ENCODE measurements at regions not wholly inside any gene's neighbourhood (a gene's known extent, or its start where the extent isn't known, plus 50 kb on each side); places are given as distances from the start of the nearest gene placed in this dataset.
"Not testable (repeated sequence)": the region's sequence is repeated elsewhere in the genome, so short reads cannot be mapped to it uniquely, and the experiment has no call there.

- peak; percentile 18 to 28 for DNase-seq (ENCODE audit: low read depth in 2 of 2)
Observed at GRCh38 chr12:62166525-62166924, 93.7 kb upstream of the USP15 start.

GRCh38 chr12:62168411-62168810 lies 91.8 kb upstream of the USP15 start:
- no peak for DNase-seq (ENCODE audit: low read depth in 2 of 2)

GRCh38 chr12:62170241-62170640 lies 90.0 kb upstream of the USP15 start:
- DNase-seq (ENCODE audit: low read depth in 2 of 2): no peak

- DNase-seq (ENCODE audit: low read depth in 2 of 2): no peak
Observed at GRCh38 chr12:62190689-62191490, 69.3 kb upstream of the USP15 start.

GRCh38 chr12:62191491-62192179 lies 68.6 kb upstream of the USP15 start:
- peak in 1 of 2 experiments; percentile 12 for DNase-seq (ENCODE audit: low read depth in 2 of 2)

- DNase-seq (ENCODE audit: low read depth in 2 of 2): peak; percentile 69 to 72
Observed at GRCh38 chr12:62192180-62192902, 67.9 kb upstream of the USP15 start.

GRCh38 chr12:62192903-62193250 lies 67.3 kb upstream of the USP15 start:
- no peak for DNase-seq (ENCODE audit: low read depth in 2 of 2)

GRCh38 chr12:62194031-62194430 lies 66.2 kb upstream of the USP15 start:
- DNase-seq (ENCODE audit: low read depth in 2 of 2): no peak

GRCh38 chr12:62194616-62195015 lies 65.6 kb upstream of the USP15 start:
- peak in 1 of 2 experiments; percentile 6 for DNase-seq (ENCODE audit: low read depth in 2 of 2)

GRCh38 chr12:62196146-62196545 lies 64.1 kb upstream of the USP15 start:
- DNase-seq (ENCODE audit: low read depth in 2 of 2): no peak

- not testable (repeated sequence) for DNase-seq (ENCODE audit: low read depth in 2 of 2)
Observed at GRCh38 chr12:62202861-62203260, 57.3 kb upstream of the USP15 start.

GRCh38 chr12:62205346-62205745 lies 54.9 kb upstream of the USP15 start:
- no peak for DNase-seq (ENCODE audit: low read depth in 2 of 2)

- DNase-seq (ENCODE audit: low read depth in 2 of 2): no peak
Observed at GRCh38 chr12:62207248-62207647, 53.0 kb upstream of the USP15 start.

Data from fibroblast of skin of left quadriceps (primary cell).